Activated T-cell treated with anti-CD3 and anti-CD28 coated beads, Interleukin-2, amount 50 U/mL, for 4 hours (primary cell): ENCODE measurements at regions not wholly inside any gene's neighbourhood (a gene's known extent, or its start where the extent isn't known, plus 50 kb on each side); places are given as distances from the start of the nearest gene placed in this dataset.
"Not testable (repeated sequence)": the region's sequence is repeated elsewhere in the genome, so short reads cannot be mapped to it uniquely, and the experiment has no call there.

Experiments used
- ATAC-seq, 2 donors: fragments of 200-7000 bp; cut with Tn5 transposase; one replicate each; pipeline ENCODE4 v1.10.0; 2021
- DNase-seq: peaks from one replicate; pipeline ENCODE4 v3.0.0-alpha.2; 2020
- H3K27me3 Mint-ChIP-seq: one replicate; pipeline ENCODE4 v1.8.0; 2021; ENCODE audit warnings: low read depth, mixed read lengths
- H3K36me3 Mint-ChIP-seq: one replicate; pipeline ENCODE4 v1.8.0; 2022; ENCODE audit warnings: mixed read lengths; ENCODE audit not compliant: insufficient read depth
- H3K4me1 Mint-ChIP-seq: one replicate; pipeline ENCODE4 v1.8.0; 2021; ENCODE audit warnings: low read depth, mixed read lengths
- H3K4me3 Mint-ChIP-seq: one replicate; pipeline ENCODE4 v1.8.0; 2021; ENCODE audit warnings: mild to moderate bottlenecking, moderate library complexity, mixed read lengths
- H3K9me3 Mint-ChIP-seq: one replicate; pipeline ENCODE4 v1.8.0; 2021; ENCODE audit warnings: mixed read lengths

DNA sequence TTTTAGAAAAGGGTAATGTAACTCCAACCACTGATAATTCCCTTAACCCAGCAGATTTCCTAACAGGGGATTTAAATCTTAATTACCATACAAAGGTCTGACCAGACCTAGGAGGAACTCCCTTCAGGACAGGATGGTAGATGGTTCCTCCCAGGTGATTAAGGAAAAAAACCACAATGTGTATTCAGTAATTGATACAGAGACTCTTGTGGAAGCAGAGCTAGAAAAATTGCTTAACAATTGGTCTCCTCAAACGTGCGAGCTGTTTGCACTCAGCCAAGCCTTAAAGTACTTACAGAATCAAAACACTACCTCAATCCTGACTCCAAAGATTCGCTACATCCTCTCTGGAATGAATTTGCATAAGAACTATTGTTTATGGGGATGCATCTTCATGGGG lies 2027.1 kb downstream of the OLFM4 start:
- H3K4me3 Mint-ChIP-seq, ATAC-seq, H3K36me3 Mint-ChIP-seq, H3K4me1 Mint-ChIP-seq, H3K27me3 Mint-ChIP-seq, DNase-seq: not testable (repeated sequence)
- H3K9me3 Mint-ChIP-seq = peaks cover 16% of the 10 kb centered on the region

DNA sequence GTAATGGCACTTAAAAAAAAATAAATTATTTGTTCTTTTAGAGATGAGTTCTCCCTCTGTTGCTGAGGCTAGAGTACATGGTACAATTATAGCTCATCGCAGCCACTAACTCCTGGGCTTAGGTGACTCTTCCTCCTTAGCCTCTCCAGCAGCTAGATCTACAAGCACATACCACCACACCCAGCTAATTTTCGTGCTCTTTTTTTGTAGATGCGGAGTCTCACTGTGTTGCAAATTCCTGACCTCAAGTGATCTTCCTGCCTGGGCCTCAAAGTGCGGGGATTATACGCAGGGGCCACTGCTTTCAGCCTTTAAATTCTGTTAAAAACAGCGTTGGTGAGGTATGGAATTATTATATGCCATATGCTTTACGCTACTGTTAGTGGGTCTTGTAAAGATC lies 2034.0 kb downstream of the OLFM4 start:
- H3K27me3 Mint-ChIP-seq = no peaks in the 10 kb centered on the region
- no peak for ATAC-seq
- peaks cover 9% of the 10 kb centered on the region for H3K9me3 Mint-ChIP-seq
- no peaks in the 10 kb centered on the region for H3K4me1 Mint-ChIP-seq
- no peaks in the 10 kb centered on the region for H3K36me3 Mint-ChIP-seq
- no peak overlapping the region for H3K4me3 Mint-ChIP-seq
- no peak for DNase-seq

DNA sequence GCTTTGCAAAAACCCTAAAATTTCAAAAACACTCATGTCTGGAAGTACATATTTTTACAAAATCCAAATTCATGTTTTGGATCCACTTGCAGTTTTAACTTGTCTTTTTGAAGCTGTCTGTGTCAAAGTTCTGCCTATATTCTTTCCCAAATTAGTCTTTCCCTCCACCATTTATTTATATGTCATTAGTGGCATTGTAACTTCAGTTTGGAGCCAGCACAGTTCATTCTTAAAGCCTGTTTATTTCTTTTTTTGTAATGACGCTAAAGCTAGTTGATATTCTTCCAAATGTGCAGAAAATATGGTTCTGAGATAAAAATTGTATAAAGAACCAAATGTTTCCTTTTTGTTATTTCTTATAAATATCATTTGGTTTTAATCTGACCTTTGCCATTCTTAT lies 2039.3 kb downstream of the OLFM4 start:
- H3K36me3 Mint-ChIP-seq = no peaks in the 10 kb centered on the region
- peaks cover 4% of the 10 kb centered on the region for H3K9me3 Mint-ChIP-seq
- DNase-seq = no peak
- no peak for ATAC-seq
- no peaks in the 10 kb centered on the region for H3K27me3 Mint-ChIP-seq
- H3K4me3 Mint-ChIP-seq = no peak overlapping the region
- no peaks in the 10 kb centered on the region for H3K4me1 Mint-ChIP-seq

DNA sequence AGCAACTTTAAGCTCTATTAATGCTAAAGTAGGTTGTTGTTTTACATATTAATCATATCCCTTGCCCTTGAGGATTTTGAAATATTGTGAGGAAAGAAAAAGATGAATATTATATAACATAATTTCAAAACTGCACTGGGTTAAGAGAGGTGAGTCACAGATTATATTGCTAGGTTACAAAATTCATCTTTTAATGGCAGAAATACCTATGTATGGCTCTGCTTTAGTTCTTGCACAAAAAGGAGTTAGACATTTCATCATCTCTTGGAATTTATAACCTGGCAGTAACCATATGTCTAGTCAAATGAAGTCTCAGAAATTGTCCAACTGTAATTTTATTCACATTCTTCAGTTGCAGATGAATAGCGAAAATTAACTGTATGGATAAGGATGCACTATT lies 2041.1 kb downstream of the OLFM4 start:
- no peak overlapping the region for H3K4me3 Mint-ChIP-seq
- DNase-seq (no peak), ATAC-seq (no peak)
- peaks cover 11% of the 10 kb centered on the region for H3K9me3 Mint-ChIP-seq
- H3K27me3 Mint-ChIP-seq = no peaks in the 10 kb centered on the region
- H3K4me1 Mint-ChIP-seq = no peaks in the 10 kb centered on the region
- H3K36me3 Mint-ChIP-seq = no peaks in the 10 kb centered on the region

DNA sequence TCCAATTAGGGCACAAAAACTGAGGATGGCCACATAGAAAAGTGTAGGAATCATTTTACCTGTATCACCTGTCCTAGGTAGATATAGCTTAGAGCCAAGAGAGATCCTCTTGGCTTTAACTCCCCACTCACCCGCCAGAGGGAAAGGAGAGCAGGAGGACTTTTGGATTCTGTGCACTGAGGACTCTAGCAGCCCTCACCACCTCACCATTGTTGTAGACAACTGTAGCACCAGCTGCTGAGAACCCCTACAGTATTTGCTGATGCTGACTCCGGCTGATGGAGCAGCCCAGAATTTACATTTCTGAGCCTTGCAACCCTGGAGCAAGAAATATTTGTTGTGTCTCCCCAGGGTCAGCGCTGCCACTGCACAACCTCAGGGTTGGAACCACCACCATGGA lies 2044.4 kb downstream of the OLFM4 start:
- H3K4me1 Mint-ChIP-seq = no peaks in the 10 kb centered on the region
- no peak for ATAC-seq

DNA sequence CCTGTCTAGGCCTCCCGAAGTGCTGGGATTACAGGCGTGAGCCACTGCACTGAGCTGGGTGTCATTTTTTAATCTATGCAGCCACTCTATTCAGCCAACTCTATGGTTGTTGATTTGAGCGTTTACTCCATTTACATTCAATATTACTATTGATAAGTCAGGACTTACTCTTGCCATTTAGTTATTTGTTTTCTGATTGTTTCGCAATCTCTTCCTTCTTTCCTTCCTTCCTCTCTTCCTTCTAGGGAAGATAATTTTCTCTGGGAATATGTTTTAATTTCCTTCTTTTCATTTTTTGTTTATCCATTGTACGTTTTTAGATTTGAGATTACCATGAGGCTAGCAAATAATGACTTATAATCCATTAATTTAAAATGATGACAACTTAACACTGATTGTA lies 2056.0 kb downstream of the OLFM4 start:
- DNase-seq (no peak), ATAC-seq (no peak)
- no peaks in the 10 kb centered on the region for H3K27me3 Mint-ChIP-seq
- H3K4me1 Mint-ChIP-seq = no peaks in the 10 kb centered on the region
- H3K9me3 Mint-ChIP-seq = peaks cover 4% of the 10 kb centered on the region
- no peak overlapping the region for H3K4me3 Mint-ChIP-seq
- H3K36me3 Mint-ChIP-seq = no peaks in the 10 kb centered on the region

More for the DNA sequence above, 2044.4 kb downstream of the OLFM4 start:
- Mint-ChIP-seq H3K27me3 (no peaks in the 10 kb centered on the region), H3K9me3 (peaks cover 6% of the 10 kb centered on the region), H3K36me3 (no peaks in the 10 kb centered on the region), H3K4me3 (no peak overlapping the region)
- DNase-seq = no peak

DNA sequence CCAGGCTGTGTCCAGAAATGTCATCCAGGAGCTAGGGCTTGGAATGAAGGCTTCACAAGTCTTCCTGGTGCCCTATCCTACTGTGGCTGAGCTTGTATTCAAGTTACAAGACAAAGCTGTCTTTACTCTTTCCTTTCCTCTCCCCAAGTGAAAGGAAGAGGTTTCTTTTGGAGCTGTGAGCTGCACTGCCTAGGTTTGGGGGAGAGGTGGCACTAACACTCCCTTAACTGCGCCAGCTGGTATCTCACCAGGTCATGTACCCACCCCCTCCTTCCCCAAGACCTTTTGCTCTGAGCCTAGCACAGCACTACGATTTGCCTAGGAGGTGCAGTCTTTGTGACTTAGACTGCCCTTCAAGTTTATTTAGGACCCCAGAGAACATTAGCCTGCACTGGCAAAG lies 2053.6 kb upstream of the PRR20A start:
- DNase-seq (no peak), ATAC-seq (no peak)
- no peaks in the 10 kb centered on the region for H3K4me1 Mint-ChIP-seq
- peaks cover 4% of the 10 kb centered on the region for H3K9me3 Mint-ChIP-seq
- no peak overlapping the region for H3K4me3 Mint-ChIP-seq
- no peaks in the 10 kb centered on the region for H3K36me3 Mint-ChIP-seq
- H3K27me3 Mint-ChIP-seq = no peaks in the 10 kb centered on the region

DNA sequence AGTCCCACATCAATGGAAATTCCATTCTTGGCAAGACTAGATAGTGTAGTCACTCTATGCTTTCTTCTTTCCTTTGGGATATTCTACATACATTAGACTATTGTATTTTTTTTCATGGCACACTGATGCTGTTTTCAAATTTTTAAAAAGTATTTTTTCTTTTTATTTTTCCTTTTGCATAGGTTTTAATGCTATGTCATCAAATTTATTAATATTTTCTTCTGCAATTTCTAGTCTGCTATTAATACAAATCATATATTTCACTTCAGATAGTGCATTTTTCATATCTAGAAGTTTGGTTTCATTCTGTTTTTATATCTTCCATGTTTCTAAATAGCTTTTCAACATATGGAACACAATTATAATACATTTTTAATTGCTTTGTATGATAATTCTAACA lies 2050.1 kb upstream of the PRR20A start:
- DNase-seq = no peak
- Mint-ChIP-seq H3K9me3 (peaks cover 6% of the 10 kb centered on the region), H3K36me3 (no peaks in the 10 kb centered on the region), H3K27me3 (no peaks in the 10 kb centered on the region), H3K4me3 (no peak overlapping the region), H3K4me1 (no peaks in the 10 kb centered on the region)
- ATAC-seq = no peak

DNA sequence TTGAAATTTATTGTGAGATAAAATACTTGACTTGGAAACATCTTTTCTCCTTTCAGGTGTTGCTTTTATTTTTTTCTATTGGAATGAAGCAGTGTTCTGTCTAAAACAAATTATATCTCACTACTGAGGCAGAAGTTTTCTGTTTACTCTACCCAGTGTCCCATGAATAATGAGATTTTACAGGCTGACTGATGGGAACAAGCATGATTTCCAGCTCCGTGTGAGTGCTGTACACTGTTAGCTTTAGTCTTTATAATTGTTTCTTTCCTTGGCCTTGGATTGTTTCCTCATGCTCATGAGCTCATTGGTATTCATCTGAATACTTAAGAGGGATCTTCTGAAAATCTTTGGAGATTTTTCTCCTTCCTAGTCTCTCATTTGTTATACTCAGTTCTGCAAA lies 2049.5 kb upstream of the PRR20A start:
- ATAC-seq = no peak

DNA sequence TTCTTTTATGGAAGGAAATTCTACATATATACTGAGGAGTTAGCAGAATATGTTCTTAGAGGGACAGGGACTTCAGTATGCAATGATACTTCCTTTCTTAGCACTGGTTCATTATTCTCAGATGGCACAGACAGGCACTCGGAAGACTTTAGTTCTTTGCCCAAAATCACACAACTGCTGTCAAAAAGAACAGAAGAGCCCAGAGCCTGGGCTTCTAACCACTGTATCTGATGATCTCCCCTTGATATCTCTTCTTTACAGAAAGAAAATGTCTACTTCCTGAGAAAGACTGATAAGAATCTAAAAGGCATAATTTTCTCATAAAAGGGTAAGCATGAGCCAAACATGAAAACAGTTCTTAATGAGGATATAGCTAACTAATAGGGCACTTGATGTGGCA lies 2034.2 kb upstream of the PRR20A start:
- peaks cover 10% of the 10 kb centered on the region for H3K9me3 Mint-ChIP-seq
- ATAC-seq = no peak
- DNase-seq = no peak
- H3K36me3 Mint-ChIP-seq = no peaks in the 10 kb centered on the region
- no peak overlapping the region for H3K4me3 Mint-ChIP-seq
- H3K27me3 Mint-ChIP-seq = no peaks in the 10 kb centered on the region
- H3K4me1 Mint-ChIP-seq = no peaks in the 10 kb centered on the region

More for the DNA sequence above, 2049.5 kb upstream of the PRR20A start:
- Mint-ChIP-seq H3K4me1 (no peaks in the 10 kb centered on the region), H3K9me3 (peaks cover 10% of the 10 kb centered on the region), H3K36me3 (no peaks in the 10 kb centered on the region), H3K27me3 (no peaks in the 10 kb centered on the region), H3K4me3 (no peak overlapping the region)
- no peak for DNase-seq

DNA sequence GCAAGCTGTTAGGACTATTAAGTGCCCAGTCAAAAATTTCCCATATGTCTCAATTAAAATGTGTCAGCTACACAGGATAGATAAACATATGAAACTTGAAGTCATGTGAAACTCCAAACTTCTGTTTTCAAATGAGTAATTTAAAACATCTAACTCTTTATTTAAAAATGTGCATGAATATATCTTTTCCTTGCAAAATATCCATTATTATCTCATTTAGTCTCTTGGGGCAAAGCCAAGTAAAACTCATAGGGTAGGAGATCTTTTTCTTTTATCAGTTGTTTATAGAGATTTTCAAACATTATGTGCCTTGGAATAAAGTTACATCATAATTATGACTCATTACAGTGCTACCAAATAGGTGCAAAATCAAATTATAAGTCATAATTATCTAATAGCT lies 2020.1 kb upstream of the PRR20A start:
- Mint-ChIP-seq H3K36me3 (no peaks in the 10 kb centered on the region), H3K4me1 (no peaks in the 10 kb centered on the region), H3K27me3 (no peaks in the 10 kb centered on the region), H3K9me3 (peaks cover 17% of the 10 kb centered on the region), H3K4me3 (no peak overlapping the region)
- ATAC-seq = no peak
- DNase-seq = no peak

DNA sequence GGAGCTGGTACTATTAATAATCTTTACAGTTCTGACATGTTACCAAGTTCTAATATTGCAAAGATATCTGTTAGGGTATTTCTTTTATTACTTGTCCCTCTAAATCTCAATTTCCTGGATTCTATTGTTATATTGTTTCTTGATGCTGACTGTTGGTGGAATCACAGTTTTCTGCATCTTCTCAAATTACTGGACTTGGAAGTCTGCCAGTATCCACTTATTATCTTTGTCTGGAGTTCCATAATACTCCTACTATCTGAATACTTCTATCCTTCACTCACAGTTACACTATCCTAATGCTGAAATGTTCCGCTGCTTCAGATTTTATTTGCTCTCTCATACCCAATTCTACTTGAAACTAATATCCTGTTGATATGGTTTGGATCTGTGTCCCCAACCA lies 1985.7 kb upstream of the PRR20A start:
- Mint-ChIP-seq H3K36me3 (no peaks in the 10 kb centered on the region), H3K4me3 (no peak overlapping the region), H3K9me3 (peaks cover 24% of the 10 kb centered on the region), H3K4me1 (no peaks in the 10 kb centered on the region), H3K27me3 (no peaks in the 10 kb centered on the region)
- ATAC-seq (no peak), DNase-seq (no peak)

DNA sequence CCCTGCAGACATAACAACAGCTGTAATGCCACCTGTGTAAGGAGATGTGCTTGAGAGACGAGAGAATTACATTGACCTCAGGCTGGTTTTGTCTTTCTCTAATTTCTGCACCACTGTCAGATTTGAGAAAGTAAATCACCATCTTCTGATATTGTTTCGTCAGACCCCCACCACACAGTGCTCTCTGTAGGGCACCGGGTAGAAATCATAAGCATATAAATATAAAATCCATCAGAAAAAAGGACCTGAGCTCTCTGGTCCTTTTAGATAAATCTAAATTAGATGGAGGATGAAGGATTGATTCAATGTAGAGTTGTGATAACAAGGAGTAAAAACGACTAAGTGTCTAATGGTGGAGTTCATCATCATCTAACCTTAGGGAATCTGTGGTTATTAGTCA lies 1981.0 kb upstream of the PRR20A start:
- no peak for DNase-seq
- Mint-ChIP-seq H3K27me3 (no peaks in the 10 kb centered on the region), H3K9me3 (peaks cover 24% of the 10 kb centered on the region), H3K36me3 (no peaks in the 10 kb centered on the region), H3K4me3 (no peak overlapping the region), H3K4me1 (no peaks in the 10 kb centered on the region)
- no peak for ATAC-seq

DNA sequence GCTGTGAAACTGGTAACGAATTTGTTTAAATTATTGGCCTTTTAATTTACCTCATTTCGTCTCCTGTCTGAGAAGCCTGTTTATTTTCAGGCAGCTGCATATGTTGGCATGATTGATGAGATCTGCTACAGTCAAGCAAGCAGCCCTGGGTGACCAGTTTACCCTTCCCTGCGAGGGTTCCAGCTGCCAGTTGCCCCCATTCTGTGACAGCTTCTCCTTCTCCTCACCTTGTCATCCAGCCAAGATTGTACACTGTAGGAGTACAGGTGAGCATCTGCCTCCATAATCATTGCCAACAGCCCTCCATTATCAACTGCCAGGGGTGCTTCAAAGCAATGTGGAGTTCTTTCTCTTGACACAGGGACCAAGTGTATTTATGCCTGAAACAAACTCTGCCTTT lies 1979.9 kb upstream of the PRR20A start:
- DNase-seq (no peak), ATAC-seq (no peak)
- no peaks in the 10 kb centered on the region for H3K36me3 Mint-ChIP-seq
- H3K27me3 Mint-ChIP-seq = no peaks in the 10 kb centered on the region
- no peaks in the 10 kb centered on the region for H3K4me1 Mint-ChIP-seq
- H3K9me3 Mint-ChIP-seq = peaks cover 17% of the 10 kb centered on the region
- H3K4me3 Mint-ChIP-seq = no peak overlapping the region

DNA sequence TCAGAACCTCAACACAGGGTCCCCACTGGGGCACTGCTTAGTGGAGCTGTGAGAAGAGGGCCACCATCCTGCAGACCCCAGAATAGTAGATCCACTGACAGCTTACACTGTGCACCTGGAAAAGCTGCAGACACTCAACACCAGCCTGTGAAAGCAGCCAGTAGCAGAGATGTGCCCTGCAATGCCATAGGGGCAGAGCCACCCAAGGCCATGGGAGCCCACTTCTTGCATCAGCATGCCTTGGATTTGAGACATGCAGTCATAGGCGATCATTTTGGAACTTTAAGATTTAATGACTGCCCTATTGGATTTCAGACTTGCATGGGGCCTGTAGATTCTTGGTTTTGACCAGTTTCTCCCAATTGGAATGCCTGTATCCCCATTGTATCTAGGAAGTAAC lies 1962.1 kb upstream of the PRR20A start:
- H3K9me3 Mint-ChIP-seq = peaks cover 20% of the 10 kb centered on the region
- H3K36me3 Mint-ChIP-seq, H3K4me3 Mint-ChIP-seq, DNase-seq, H3K27me3 Mint-ChIP-seq, ATAC-seq, H3K4me1 Mint-ChIP-seq: not testable (repeated sequence)

DNA sequence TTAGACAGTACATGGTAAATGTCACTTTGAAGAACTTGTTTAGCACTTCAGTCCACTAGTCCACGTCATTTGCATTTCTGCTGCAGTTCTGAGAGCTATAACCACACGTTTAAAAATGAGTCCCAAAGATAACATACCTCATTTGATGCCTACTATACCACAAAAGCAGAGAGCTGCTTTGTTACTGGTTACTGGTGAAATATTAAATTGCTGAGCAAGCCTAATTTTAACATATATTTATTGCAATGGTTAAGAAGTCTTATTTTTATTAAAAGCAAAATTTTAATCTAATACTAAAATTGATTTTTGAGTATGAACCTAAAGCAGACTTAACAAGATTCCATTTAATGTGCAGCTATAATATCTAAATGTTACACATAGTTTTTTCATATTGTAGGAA lies 1949.7 kb upstream of the PRR20A start:
- no peak for DNase-seq
- no peak for ATAC-seq
- H3K4me3 Mint-ChIP-seq = no peak overlapping the region
- peaks cover 18% of the 10 kb centered on the region for H3K9me3 Mint-ChIP-seq
- H3K36me3 Mint-ChIP-seq = no peaks in the 10 kb centered on the region
- no peaks in the 10 kb centered on the region for H3K27me3 Mint-ChIP-seq
- H3K4me1 Mint-ChIP-seq = no peaks in the 10 kb centered on the region
